Transverse colon (tissue), 4 donors: ENCODE measurements at regions not wholly inside any gene's neighbourhood (a gene's known extent, or its start where the extent isn't known, plus 50 kb on each side); places are given as distances from the start of the nearest gene placed in this dataset.

Source experiments
- DNase-seq: peaks from one replicate; pipeline ENCODE4 v3.0.0-alpha.2; 2019
- H3K27ac ChIP-seq, 4 donors: fragments of 200-600 bp; sonication (generic); 2 replicates each; pipeline ENCODE4 v1.5.1; 2016 to 2018; ENCODE audit warnings: inconsistent platforms in 4 of 4
- H3K27me3 ChIP-seq: fragments of 200-600 bp; sonication (generic); 2 replicates; pipeline ENCODE4 v1.5.1; 2017; ENCODE audit warnings: inconsistent platforms
- H3K36me3 ChIP-seq, 4 donors: fragments of 200-600 bp; sonication (generic); 2 replicates each; pipeline ENCODE4 v1.5.1; 2017 to 2019; ENCODE audit warnings: inconsistent platforms in 4 of 4
- H3K4me1 ChIP-seq, 4 donors: fragments of 200-600 bp; sonication (generic); 2 replicates each; pipeline ENCODE4 v1.5.1; 2017 to 2020; ENCODE audit warnings: inconsistent platforms in 4 of 4
- H3K4me3 ChIP-seq, 4 donors: fragments of 200-600 bp; sonication (generic); 1 replicate in 1 of 4; 2 replicates in 3 of 4; pipeline versions ENCODE4 v1.5.1 to v1.6.1; 2017 to 2019; ENCODE audit warnings: inconsistent platforms in 4 of 4
- H3K9me3 ChIP-seq, 2 donors: fragments of 200-600 bp; sonication (generic); 2 replicates each; pipeline ENCODE4 v1.5.1; 2017 to 2019; ENCODE audit warnings: inconsistent platforms in 2 of 2
- EP300 ChIP-seq: sonication (generic); formaldehyde crosslinking; IDR thresholded peaks from one replicate; pipeline ENCODE4 v1.6.1; 2017; ENCODE audit warnings: antibody characterized with exemption, low read depth
- POLR2A ChIP-seq: fragments of 450-650 bp; IDR thresholded peaks from one replicate; pipeline ENCODE4 v1.6.1; 2016; ENCODE audit warnings: antibody characterized with exemption, mild to moderate bottlenecking, moderate library complexity
- POLR2AphosphoS5 ChIP-seq, 3 donors: sonication (generic); formaldehyde crosslinking; IDR thresholded peaks; one replicate each; pipeline ENCODE4 v1.6.1; 2016; ENCODE audit warnings: antibody characterized with exemption in 3 of 3
- WGBS, 2 donors: methylation state at CpG; one replicate each; pipeline ENCODE4 v1.1.5; 2018; ENCODE audit warnings: low coverage in 1 of 2; 5-methylcytosine and 5-hydroxymethylcytosine counted together
- in situ Hi-C, 4 donors: fragments of 200-750 bp; cut with MboI; loops; one replicate each; pipeline versions ENCODE4 v1.15.0 to v1.15.1; 2017; ENCODE audit warnings: low sequenced_read_pairs in 3 of 4, low pct_ligation_motif_present in 1 of 4, low pct_unique_long_range_greater_than_20kb in 1 of 4
- intact Hi-C: fragments of 100-400 bp; cut with DNase I; formaldehyde crosslinking; loops from one replicate; pipeline ENCODE4 v1.15.1; 2023; ENCODE audit warnings: low total_unique reads
- TF ChIP-seq, protein P1 (sequence below), 5 experiments: fragments of 200-600 bp in 3 of 5; fragments of 450-650 bp in 2 of 5; sonication (generic) in 3 of 5; IDR thresholded peaks; 1 replicate in 2 of 5; 2 replicates in 3 of 5; pipeline ENCODE4 v1.5.1; 2016 to 2017; ENCODE audit warnings: antibody characterized with exemption in 5 of 5, inconsistent platforms in 3 of 5, mild to moderate bottlenecking in 2 of 5, moderate library complexity in 1 of 5

DNA sequence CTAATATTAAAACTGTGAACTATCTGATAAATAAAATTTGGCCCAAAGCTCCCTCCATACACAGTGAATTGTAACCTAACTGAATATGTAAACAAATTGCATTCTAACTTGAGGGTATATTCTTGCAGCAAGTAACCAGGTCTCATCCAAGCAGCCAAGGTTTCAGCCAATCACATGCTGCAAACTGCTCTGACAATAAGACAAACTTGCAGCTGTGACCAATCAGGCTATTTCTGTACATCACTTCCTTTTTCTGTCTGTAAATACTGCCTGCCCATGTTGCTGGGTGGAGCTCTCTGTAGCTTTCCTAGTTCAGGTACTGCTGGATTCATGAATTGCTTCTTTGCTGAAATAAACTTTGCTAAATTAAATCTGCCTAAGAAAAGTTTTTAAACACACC, 499.0 kb downstream of the GALC start:
- intact Hi-C loops = no loop called here
- Histone ChIP-seq H3K36me3 (no peaks in the 10 kb centered on the region), H3K4me3 (no peak overlapping the region), H3K9me3 (no peaks in the 10 kb centered on the region), H3K27me3 (no peaks in the 10 kb centered on the region), H3K27ac (no peak overlapping the region), H3K4me1 (no peaks in the 10 kb centered on the region)
- in situ Hi-C loops = no loop called here
- no peak for DNase-seq
- TF ChIP-seq POLR2A = no peak

DNA sequence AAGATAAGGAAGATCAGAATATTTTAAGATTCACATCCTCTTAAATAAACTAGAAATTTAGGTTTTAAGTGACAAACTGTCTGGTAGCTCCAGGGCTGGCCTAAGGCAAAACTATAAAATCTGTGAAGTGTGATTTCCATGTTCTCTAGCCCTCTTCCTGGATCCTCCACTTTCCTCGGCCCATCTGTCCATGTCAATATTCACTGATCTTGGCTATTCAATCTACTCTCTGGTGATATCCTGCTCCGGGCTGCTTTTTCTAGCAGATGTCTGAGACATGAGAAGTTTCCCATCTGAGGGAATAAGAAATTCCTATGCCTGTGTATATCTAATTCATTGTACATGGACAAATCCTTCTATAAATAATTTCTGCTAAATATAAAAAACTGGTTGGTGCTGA, 500.4 kb downstream of the GALC start:
- H3K27me3 ChIP-seq = no peaks in the 10 kb centered on the region
- H3K9me3 ChIP-seq = no peaks in the 10 kb centered on the region
- TF ChIP-seq POLR2A (no peak), EP300 (no peak)
- no peaks in the 10 kb centered on the region for H3K36me3 ChIP-seq
- intact Hi-C loops = no loop called here
- WGBS, 2 donors = 84 to 100% methylated on average over 2 of the region's 2 CpGs
- in situ Hi-C loops = no loop called here
- no peak overlapping the region for H3K27ac ChIP-seq
- H3K4me3 ChIP-seq = no peak overlapping the region
- no peaks in the 10 kb centered on the region for H3K4me1 ChIP-seq
- DNase-seq = no peak

DNA sequence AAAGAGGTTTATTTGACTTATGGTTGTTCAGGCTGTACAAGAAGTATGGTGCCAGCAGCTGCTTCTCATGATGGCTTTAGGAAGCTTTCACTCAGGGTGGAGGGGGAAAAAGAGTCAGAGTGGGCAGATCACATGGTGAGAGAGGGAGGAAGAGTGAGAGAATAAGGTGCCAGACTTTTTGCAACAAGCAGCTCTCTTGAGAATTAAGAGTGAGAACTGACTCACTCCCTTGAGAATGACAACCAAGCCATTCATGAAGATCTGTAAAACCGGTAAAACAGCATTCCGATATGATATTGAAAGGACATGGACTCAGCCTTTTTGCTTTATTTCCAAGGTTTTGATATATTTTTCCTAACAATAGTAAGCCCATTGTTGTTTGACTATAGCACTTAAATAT, 501.2 kb downstream of the GALC start:
- Histone ChIP-seq H3K4me3 (no peak overlapping the region), H3K27me3 (no peaks in the 10 kb centered on the region), H3K4me1 (no peaks in the 10 kb centered on the region), H3K27ac (no peak overlapping the region), H3K9me3 (no peaks in the 10 kb centered on the region), H3K36me3 (no peaks in the 10 kb centered on the region)
- in situ Hi-C loops (no loop called here), intact Hi-C loops (no loop called here)
- TF ChIP-seq POLR2AphosphoS5 (IDR thresholded peaks at IDR 0.05) (no peak), POLR2A (no peak), EP300 (no peak)
- TF ChIP-seq, protein P1, sequence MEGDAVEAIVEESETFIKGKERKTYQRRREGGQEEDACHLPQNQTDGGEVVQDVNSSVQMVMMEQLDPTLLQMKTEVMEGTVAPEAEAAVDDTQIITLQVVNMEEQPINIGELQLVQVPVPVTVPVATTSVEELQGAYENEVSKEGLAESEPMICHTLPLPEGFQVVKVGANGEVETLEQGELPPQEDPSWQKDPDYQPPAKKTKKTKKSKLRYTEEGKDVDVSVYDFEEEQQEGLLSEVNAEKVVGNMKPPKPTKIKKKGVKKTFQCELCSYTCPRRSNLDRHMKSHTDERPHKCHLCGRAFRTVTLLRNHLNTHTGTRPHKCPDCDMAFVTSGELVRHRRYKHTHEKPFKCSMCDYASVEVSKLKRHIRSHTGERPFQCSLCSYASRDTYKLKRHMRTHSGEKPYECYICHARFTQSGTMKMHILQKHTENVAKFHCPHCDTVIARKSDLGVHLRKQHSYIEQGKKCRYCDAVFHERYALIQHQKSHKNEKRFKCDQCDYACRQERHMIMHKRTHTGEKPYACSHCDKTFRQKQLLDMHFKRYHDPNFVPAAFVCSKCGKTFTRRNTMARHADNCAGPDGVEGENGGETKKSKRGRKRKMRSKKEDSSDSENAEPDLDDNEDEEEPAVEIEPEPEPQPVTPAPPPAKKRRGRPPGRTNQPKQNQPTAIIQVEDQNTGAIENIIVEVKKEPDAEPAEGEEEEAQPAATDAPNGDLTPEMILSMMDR (IDR thresholded peaks at IDR 0.05) = no peak
- no peak for DNase-seq
- 79 to 87% methylated on average over 2 of the region's 2 CpGs for WGBS, 2 donors

DNA sequence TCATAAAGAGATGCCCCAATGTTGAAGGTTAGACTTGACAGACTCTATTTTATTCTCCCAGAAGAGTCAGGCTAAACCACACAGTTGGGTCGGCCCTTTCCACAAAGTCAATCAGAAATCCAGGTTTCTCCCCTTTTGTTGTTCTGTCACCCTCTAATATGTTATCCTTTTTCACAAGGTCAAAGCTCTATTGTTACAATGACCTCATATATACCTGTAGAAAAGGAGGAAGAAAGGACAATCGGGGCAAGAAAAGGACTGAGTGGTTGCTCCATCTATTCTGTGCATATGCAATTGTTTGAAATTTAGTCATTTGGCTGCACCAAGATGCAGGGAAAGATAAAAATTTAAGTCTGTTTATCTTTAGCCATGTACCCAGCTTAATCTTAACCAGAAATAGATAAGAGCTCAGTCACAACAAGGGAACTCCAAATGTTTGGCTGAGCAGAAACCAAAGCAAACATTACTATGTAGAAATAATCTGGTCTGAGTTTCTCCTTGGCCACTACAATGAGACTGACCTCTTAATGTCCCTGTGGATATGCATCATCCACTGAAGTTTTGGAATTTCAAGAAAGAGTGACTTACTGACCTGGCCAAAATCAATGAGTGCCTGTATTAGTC, 503.7 kb downstream of the GALC start:
- H3K4me3 ChIP-seq = no peak overlapping the region
- in situ Hi-C loops (no loop called here), intact Hi-C loops (no loop called here)
- TF ChIP-seq EP300 (no peak), POLR2A (no peak), POLR2AphosphoS5 (IDR thresholded peaks at IDR 0.05) (no peak)
- TF ChIP-seq, protein P1 (IDR thresholded peaks at IDR 0.05) = no peak
- H3K36me3 ChIP-seq = no peaks in the 10 kb centered on the region
- 49 to 82% methylated on average over 2 of the region's 2 CpGs for WGBS, 2 donors
- H3K9me3 ChIP-seq = no peaks in the 10 kb centered on the region
- no peak overlapping the region for H3K27ac ChIP-seq
- H3K4me1 ChIP-seq = no peaks in the 10 kb centered on the region
- no peak for DNase-seq
- no peaks in the 10 kb centered on the region for H3K27me3 ChIP-seq

DNA sequence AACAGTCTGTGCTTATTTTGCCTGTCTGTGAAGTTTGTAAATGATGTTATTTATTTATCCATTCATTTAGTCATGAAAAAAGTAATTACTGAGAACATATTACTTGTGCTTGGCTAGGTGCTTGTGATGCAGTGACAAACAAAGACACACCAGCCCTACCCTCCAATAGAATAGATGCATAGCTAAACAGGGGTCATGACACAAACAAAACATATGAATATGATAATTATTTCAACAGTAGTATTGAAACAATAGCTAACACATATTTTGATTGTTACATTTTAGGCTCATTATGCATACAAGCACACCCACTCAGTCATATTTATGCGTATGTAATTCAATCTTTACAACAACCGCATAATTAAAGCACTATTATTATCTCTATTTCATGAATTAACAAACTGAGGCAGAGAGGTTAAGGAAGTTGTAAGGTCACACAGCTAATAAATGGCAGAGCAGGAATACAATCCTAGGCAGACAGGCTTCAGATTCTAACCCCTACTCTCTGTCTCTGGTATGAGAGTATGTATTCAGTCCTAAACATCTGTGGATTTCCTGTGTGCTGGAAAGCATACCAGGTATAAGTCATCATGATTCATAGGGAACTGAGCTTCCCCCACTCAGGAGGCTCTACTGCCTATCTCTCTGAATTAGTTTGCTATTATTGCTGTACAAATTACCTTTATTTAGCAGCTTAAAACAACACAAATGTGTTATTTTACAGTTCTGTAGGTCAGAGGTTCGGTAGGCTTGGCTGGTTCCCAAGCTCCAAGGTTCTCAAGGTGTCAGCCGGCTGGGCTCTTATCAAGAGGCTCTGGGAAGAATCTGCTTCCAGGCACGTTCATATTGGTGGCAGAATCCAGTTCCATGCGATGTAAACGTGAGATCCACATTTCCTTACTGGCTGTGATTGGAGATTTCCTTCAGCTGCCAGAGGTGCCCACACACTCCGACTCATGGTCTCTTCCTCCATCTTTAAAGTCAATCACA, 509.4 kb downstream of the GALC start:
- DNase-seq = no peak
- H3K4me1 ChIP-seq = no peaks in the 10 kb centered on the region
- no peak overlapping the region for H3K27ac ChIP-seq
- H3K4me3 ChIP-seq = no peak overlapping the region
- no peaks in the 10 kb centered on the region for H3K27me3 ChIP-seq
- no peak for TF ChIP-seq POLR2AphosphoS5 (IDR thresholded peaks at IDR 0.05)
- no peak for TF ChIP-seq POLR2A
- TF ChIP-seq EP300 = no peak
- TF ChIP-seq, protein P1 (IDR thresholded peaks at IDR 0.05) = no peak
- 64 to 78% methylated on average over 4 to 8 of the region's 8 CpGs for WGBS, 2 donors
- in situ Hi-C loops (no loop called here), intact Hi-C loops (no loop called here)
- no peaks in the 10 kb centered on the region for H3K9me3 ChIP-seq
- H3K36me3 ChIP-seq = no peaks in the 10 kb centered on the region
